ENCODE measurements at regions not wholly inside any gene's neighbourhood (a gene's known extent, or its start where the extent isn't known, plus 50 kb on each side); places are given as distances from the start of the nearest gene placed in this dataset.
"Not testable (repeated sequence)": the region's sequence is repeated elsewhere in the genome, so short reads cannot be mapped to it uniquely, and the experiment has no call there.

DNA sequence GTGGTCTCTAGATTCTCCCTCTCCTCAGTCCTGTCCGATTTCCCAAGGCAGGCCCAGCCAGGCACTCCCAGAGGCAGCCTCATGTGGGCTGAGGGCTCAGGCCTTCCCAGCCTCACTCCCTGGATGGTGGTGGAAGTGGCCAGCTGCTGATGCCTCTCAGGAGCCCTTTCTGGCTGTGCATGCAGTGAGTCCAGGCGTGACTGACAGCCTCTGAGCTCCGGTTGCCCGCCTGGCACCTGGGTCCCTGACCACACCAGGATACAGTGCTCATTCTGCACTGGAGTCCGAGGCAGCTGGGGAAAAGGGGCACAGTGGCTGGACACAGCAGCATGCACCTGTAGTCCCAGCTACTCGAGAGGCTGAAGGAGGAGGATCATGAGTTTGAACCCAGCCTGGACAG is 132.6 kb downstream of the CUL2 start:
- DNase-seq = no peak

DNA sequence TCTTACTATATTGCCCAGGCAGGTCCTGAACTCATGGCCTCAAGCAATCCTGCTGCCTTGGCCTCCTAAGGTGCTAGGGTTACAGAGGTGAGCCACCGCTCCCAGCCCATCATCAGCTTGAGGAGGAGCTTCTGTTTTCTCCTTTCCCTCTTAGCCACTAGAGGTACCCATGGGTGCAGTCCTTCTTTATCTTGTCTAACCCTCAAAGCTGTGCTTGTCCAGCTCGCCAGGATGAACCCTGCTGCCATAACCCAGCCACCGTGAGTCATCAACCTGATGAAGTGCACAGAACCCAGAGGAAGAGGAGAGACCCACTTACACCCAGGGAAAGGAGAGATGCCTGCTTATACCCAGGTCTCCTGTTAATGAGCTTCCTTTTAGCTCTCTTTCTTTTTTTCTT is 133.4 kb downstream of the CUL2 start:
- DNase-seq = no peak

DNA sequence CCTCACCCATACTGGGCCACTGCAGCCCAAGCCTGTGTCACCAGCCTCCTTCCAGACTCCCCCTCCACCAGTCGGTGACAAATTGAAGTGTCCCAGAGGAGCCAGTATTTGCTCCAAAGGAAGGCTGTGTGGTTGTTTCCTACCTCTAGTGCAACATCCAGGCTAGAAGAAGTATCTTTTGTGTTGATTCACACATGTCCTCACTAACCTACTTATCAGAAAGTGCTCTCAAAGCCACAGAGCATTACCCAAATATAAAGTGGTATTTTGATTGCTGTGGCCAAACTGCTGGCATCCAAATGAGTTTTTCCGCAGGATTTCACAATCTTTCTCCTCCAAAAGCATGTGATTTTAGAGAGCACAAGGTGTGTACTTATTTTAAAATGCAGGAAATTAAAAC is 134.8 kb downstream of the CUL2 start:
- no peak for DNase-seq

DNA sequence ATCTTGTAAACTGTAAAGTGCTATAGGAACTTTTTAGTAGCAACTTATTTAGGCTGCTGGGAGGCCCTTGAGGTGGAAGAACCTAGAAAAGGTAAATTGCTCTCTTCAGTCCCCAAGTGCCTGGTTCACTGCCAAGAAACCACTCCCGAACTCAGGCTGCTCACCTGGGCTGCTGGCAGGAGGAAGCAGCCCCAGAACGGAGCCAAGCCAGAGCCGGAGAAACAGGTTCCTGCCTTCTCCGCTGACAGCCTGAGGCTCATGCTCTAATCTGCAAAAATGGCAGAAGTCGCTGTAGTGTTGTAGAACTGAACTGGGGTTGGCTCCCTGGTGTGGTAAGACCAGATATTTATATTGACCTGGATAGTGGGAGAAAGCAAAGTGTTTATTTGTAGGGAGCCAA is 136.0 kb downstream of the CUL2 start:
- DNase-seq = no peak

DNA sequence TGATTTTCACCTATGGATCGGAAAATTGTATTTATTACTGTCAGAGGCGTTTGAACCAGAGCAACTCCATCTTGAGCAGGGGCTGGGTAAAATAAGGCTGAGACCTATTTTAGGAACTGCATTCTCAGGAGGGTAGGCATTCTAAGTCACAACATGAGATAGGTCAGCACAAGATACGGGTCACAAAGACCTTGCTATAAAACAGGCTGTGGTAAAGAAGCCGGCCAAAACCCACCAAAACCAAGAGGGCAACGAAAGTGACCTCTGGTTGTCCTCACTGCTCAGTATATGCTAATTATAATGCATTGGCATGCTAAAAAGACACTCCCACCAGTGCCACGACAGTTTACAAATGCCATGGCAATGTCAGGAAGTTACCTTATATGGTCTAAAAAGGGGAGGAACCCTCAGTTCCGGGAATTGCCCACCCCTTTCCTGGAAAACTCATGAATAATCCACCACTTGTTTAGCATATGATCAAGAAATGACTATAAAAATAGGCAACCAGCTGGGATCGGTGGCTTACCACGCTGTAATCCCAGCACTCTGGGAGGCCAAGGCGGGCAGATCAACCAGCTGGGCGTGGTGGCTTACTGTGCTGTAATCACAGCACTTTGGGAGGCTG is 136.3 kb upstream of the PARD3 start:
- DNase-seq = not testable (repeated sequence)

DNA sequence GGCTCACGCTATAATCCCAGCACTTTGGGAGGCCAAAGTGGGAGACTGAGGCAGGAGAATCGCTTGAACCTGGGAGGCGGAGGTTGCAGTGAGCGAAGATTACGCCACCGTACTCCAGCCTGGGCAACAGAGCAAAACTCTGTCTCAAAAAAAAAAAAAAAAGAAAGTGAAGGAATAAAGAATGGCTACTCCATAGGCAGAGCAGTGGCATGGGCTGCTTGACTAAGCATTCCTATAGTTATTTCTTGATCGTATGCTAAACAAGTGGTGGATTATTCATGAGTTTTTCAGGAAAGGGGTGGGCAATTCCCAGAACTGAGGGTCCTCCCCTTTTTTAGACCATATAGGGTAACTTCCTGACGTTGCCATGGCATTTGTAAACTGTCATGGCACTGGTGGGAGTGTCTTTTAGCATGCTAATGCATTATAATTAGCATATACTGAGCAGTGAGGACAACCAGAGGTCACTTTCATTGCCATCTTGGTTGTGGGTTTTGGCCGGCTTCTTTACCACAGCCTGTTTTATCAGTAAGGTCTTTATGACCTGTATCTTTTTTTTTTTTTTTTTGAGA is 130.9 kb upstream of the PARD3 start:
- not testable (repeated sequence) for DNase-seq

DNA sequence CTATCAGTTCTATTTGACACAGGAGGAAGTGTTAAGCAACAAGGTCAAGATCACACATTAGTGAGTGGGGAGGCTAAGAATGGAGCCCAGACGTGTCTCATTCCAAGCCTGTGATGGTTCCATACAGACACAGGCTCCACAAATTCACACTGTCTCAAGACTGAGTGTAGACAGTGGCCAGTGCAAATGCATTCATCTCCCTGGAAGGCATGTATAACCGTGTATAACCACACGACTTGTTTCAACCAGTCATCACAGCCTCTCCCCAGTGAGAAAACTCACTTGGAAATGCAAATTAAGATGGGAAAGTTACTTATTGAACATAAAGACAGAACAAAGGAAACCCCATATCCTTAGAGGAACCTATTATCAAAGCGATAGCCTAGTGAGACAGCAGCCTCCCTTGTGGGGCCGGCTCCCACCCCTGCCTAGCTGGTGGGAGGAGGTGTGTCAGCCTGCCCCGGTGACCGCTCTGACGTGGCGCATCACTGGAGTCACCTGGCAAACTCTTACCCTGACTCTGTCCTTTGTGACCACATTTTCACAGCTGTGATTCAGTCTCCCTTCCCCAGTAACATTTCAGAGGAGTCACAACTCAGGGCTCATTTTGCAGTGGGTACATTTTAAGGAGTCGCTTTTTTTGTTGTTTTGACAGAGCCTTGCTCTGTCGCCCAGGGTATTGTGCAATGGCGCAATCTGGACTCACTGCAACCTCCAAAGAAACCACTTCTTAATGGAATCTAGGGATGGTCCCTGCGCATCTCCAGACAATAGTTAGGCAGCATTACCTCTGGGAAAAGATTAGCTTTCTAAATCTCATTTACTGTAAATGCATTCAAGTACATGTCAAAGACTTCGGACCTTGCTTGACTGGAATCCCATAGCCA is 126.6 kb upstream of the PARD3 start:
- DNase-seq = no peak

DNA sequence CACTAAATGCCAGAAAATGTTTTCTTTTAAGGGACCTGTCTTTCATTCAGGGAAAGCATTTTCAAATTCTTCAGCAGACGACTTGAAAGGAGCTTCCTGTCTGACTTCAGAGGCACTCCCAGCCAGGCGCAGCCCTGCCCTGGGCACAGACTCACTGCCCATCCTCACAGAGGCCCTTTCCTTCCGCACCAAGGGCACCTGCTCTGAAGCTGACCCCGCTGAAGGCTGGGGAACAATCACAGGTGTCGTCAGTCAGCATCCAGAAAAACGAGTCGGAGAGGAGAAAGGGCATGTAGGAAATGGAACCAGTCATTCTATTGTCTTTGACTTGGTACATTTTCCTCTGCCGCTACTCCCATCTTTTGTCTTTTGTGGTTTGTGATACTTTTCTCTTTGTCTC is 125.3 kb upstream of the PARD3 start:
- no peak for DNase-seq

DNA sequence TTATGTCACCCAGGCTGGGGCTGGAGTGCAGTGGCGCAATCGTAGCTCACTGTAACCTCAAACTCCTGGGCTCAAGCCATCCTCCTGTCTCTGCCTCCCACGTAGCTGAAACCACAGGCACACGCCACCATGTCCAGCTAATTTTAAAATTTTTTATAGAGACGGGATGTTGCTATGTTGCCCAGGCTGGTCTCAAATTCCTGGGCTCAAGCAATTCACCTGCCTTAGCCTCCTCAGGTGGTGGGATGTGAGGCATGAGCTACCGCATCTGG is 123.2 kb upstream of the PARD3 start:
- DNase-seq = no peak

DNA sequence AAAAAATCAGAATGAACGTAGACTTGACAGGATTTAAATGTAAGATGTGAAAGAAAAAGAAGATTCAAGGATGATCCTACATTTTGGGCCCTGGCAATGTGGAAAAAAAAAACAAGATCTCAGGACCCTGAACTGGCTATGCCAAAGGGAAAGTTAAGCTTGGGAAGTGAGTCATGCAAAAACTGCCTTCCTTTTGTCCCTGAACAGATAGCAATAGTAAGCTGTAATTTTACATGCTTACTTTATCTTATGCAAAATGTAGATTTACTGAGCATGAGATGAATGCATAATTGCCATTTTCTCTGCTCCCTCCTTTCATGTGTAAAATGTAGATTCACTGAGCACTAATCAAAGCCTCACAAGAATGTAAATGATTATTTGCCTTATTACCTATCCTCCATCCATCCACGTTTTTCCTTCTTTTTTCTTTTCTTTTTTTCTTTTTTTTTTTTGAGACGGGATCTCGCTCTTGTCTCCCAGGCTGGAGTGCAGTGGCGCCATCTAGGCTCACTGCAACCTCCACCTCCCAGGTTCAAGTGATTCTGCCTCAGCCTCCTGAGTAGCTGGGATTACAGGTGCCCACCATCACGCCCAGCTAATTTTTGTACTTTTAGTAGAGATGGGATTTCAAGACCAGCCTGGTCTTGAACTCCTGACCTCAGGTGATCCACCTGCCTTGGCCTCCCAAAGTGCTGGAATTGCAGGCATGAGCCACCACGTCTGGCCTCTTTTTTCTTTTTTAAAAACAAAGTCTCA is 122.7 kb upstream of the PARD3 start:
- DNase-seq = not testable (repeated sequence)

DNA sequence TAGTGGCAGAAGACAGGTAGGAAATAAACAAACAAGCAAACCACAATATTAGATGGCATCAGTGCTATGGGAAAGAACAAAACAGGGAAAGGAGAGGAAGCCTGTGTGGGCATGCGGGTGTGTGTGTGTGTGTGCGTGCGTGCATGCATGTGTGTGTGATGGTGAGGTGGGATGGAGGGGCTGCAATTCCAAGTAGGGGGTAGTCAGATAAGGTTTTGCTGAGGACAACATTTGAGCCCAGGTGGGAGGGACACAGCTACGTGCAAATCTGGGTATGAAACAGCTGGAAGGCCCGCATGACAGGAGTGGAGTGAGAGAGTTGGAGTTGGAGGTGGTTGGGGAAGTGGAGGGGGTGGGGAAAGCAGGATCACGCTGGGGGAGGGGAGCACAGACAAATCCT is 121.0 kb upstream of the PARD3 start:
- no peak for DNase-seq

DNA sequence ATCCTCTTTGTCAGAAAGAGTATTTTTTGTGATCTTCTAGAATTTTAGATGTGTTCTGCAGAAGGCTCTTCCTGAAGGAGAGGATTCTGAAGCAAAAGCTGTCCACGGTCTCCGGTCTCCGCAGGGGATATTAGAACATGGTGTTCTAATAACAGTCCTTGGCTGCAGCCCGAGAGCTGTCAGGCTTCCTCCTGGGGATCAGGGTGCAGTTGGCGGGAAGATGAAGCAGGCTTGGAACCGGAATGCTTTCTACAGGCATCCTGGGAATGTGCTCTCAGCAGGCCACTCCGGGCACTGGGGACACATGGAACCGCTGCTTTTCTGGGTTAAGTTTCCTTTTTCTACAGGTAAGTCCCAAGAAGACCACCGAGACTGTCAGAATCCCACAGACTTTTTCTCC is 118.6 kb upstream of the PARD3 start:
- DNase-seq = peak; percentile 17

DNA sequence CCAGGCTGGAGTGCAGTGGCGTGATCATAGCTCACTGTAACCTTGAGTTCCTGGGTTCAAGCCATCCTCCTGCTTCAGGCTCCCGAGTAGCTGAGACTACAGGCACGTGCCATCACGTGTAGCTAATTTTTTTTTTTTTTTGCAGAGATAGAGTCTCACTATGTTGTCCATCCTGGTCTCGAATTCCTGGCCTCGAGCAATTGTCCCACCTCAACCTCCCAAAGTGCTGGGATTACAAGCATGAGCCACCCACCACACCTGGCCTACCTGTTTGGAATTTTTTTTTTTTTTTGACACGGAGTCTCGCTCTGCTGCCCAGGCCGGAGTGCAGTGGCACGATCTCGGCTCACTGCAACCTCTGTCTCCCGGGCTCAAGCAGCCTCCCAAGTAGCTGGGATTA is 117.1 kb upstream of the PARD3 start:
- DNase-seq = no peak

DNA sequence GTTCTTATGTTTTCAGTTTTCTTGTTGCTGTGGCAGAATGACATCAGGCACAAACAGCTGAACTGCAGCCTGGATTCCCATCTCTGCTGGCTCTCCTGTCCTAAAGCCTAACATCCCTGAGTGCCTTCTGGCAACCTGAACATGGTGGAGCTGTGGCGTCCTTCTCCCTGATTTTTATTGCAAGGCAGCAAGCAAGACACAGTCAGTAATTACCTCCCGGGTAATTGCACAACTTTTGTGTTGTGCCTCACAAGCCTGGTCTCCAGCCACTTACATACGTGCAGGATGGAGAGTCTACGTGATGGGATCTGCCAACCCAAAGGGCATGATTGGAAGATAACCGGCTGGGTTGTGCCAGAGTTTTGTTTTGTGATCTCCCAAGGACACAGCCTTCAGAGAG is 116.1 kb upstream of the PARD3 start:
- no peak for DNase-seq

DNA sequence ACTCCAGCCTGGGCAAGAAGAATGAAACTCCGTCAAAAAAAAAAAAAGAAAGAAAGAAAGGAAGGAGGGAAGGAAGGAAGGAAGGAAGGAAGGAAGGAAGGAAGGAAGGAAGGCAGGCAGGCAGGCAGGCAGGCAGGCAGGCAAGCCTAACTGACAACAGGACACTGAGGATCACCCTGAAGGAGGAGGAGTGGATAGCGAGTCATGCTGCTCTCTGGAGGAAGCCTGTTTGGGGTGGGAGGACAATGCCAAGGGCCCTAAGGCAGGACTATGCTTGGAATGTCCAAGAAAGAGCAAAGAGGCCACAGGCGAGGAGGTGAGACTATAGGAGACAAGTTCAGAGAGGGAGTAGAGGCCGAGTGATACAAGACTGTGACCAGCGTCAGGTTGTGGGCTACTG is 107.0 kb upstream of the PARD3 start:
- DNase-seq = no peak

DNA sequence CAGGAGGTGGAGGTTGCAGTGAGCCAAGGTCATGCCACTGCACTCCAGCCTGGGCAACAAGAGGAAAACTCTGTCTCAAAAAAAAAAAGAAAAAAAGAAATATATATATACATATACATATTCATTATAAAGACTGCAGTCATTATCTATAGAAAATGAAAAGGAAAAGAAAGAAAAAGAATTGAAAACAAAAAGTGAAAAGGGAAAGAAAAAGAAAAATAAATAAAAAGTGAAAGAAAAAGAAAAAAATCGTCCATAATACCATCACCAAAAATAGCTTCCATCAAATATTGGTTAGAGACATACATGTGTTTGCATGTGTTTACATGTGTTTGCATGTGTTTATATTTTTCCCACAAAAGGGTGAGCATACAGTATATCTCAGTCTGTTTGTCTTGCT is 105.5 kb upstream of the PARD3 start:
- no peak for DNase-seq

DNA sequence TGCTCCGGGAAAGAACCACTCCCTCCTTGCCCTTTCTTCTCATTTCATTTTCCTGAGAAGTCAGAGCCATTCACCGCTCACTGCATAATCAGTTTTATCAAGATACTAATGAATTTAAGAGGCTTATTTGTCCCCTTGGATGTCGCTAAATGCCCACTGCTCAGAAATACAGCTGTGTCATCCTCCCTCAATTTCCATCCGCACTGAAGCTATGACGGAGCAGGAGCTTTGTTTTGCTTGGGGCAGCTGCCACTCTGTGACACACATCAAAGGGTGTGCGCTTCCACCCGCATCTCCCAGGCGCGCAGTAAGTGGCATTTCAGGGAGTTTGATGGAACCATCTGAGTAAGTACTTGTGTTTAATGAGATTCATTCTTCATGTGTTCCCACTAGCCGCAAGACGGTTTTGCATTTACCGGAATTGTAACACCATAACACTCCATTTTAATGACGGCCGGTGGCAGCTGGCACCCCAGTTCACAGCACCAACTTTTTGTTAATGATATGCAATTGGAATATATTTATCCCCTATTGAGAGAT is 103.8 kb upstream of the PARD3 start:
- no peak for DNase-seq

DNA sequence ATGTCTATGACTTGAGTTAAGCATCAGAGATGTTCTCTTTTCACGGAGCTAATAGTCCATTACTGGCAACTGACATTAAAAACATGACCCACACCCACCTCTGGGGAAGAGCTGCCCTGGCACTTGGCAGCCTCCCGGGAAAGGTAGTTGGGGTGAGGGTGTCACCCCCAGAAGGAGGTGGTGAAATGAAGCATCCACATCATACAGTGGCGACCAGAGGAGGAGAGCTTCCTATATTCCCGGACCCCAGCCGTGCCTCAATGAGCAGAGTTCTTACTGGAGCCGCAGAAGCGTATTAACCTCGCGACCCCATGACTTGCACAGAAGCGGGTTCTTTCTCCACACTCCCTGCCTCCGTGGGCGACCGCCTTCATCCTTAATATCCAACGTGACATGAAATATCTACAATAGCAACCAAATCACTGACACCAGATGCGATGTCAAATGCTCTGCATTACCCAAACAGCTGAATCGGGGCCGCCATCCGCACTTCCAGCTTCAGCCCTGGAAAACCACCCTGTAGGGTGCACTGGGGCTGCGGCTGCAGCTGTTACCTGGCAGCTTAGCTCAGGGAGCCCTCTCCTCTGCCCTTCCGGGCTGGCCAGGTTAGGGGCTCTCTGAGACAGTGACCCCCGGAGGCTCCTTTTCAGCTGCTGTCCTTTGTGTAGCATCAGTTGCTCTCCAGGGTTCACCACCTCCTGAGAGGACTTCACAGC is 103.1 kb upstream of the PARD3 start:
- DNase-seq = no peak

DNA sequence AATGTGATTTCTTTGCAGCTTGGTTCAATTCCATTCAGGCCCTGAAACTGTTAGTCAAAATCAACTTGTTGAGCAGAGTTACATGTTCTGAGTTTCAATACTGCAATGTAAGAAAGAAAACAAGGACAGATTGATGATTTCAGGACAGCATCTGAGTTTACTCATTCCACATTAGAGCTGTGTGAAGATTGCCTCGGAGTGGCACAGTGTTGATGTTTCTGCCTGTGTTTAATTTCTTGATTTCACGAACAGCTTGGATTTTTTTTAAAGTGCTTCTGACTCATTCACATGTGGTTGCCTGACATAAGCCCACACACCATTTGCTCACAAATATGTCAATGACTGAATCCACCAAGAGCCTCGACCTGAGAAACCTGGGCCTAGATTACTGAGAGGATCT is 101.2 kb upstream of the PARD3 start:
- DNase-seq = no peak

DNA sequence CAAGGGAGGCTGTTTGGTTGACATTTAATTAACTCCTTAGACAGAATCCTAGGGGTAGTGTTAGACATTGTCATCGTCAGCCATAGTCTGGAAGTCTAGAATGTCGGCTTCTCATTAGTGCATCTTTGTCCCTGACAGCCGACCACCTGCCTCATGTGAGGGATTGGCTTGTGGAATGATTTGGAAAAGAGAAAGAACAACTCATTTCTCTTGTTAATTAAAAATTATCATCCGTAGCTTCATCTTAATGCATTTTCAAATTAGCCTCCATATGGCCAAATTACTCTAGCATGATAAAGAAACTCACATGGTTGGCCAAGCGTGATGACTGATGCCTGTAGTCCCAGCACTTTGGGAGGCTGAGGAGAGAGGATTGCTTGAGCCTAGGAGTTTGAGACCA is 97.7 kb upstream of the PARD3 start:
- DNase-seq = no peak

DNA sequence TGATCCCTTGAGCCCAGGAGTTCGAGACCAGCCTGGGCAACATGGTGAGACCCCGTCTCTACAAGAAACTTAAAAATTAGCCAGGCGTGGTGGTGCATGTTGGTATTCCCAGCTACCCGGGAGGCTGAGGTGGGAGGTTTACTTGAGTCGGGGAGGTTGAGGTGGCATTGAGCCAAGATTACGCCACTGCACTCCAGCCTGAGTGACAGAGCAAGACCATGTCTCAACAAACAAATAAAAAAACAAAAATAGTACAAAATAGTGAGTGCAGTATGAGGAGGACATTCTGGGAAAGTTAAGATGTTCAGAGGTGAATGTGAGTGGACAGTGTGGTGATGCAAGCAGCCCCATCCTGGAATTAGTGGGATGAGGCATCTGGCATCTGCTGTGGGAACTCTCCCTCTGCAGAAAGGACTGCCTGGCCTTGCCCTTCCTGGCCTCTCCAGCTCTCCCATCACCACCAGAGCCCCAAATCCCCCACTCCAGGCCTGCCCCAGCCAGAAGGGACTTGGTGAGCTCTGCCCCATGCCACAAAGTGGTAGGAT is 96.6 kb upstream of the PARD3 start:
- DNase-seq = no peak

DNA sequence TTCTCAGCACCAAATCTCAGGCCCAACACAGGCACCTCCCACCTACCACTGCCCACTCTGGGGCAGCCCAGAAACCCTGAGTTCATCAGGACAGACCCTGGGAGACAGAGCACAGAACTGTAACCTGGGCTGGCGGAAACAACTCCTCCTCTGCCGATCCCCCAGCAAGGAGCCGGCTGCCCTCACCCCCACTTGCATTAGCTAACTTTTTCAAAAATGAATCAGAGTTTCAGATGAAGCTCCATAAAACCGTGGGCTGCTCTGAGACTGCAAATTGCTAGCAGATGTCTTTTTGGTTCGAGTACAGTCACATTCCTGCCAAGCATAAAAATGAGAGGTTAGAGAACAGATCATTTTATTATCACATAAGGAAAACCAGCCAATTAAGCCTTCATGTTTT is 93.4 kb upstream of the PARD3 start:
- DNase-seq = no peak
